ENCODE measurements at regions not wholly inside any gene's neighbourhood (a gene's known extent, or its start where the extent isn't known, plus 50 kb on each side); places are given as distances from the start of the nearest gene placed in this dataset.

DNA sequence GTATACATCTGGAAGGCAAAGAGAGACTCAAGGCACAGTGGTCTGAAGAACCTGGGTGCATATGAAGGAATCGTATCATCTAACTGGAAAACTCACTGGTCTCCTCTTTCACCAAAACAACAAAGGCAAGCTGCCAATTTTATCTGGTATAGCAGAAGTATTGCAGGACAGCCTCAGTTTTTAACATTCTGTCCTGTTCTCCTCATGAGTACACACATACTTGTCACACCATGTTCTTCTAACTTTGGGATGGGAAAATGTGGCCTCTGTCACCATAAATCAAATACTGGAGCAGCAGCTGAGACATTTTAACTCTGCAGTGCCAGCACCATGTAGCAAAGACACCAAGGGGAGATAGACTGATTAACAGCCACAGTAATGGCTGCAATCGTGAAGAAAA lies 199.1 kb upstream of the CNR1 start:
- TF ChIP-seq, protein P1, sequence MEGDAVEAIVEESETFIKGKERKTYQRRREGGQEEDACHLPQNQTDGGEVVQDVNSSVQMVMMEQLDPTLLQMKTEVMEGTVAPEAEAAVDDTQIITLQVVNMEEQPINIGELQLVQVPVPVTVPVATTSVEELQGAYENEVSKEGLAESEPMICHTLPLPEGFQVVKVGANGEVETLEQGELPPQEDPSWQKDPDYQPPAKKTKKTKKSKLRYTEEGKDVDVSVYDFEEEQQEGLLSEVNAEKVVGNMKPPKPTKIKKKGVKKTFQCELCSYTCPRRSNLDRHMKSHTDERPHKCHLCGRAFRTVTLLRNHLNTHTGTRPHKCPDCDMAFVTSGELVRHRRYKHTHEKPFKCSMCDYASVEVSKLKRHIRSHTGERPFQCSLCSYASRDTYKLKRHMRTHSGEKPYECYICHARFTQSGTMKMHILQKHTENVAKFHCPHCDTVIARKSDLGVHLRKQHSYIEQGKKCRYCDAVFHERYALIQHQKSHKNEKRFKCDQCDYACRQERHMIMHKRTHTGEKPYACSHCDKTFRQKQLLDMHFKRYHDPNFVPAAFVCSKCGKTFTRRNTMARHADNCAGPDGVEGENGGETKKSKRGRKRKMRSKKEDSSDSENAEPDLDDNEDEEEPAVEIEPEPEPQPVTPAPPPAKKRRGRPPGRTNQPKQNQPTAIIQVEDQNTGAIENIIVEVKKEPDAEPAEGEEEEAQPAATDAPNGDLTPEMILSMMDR (IDR thresholded peaks at IDR 0.05), result no peak
- no peak for TF ChIP-seq POLR2A (IDR thresholded peaks at IDR 0.05)

All from thyroid gland (tissue), 4 donors.